Ramos (cell line): ENCODE measurements at regions not wholly inside any gene's neighbourhood (a gene's known extent, or its start where the extent isn't known, plus 50 kb on each side); places are given as distances from the start of the nearest gene placed in this dataset.

Experiments
- in situ Hi-C: fragments of 300-500 bp; cut with MboI; formaldehyde crosslinking; loops from one replicate; pipeline ENCODE4 v1.14.3; 2022; ENCODE audit warnings: low sequenced_read_pairs; ENCODE audit not compliant: unreplicated experiment

- in situ Hi-C loops, result loop anchor here (25.0 kb wide), 1 partner anchor 977 kb away; the partner anchor contains the start of gene OPN5
Observed at GRCh38 chr6:48764286-48765044, 653.5 kb upstream of the PTCHD4 start.

DNA sequence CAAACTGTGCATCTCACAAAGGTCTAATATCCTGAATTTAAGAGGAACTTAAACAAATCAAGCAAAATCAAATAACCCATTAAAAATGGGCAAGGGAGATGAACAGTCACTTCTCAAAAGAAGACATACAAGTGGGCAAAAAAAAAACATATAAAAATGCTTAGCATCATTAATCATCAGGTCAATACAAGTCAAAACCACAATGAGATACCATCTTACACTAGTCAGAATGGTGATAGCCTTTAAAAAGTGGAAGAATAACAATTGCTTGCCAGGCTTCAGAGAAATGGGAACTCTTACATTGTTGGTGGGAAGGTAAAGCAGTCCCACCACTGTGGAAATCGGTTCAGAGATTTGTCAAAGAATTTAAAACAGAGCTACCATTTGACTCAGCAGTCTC, 646.7 kb upstream of the PTCHD4 start:
- in situ Hi-C loops, result loop anchor here (25.0 kb wide), 1 partner anchor 970 kb away; the partner anchor contains the start of gene OPN5

DNA sequence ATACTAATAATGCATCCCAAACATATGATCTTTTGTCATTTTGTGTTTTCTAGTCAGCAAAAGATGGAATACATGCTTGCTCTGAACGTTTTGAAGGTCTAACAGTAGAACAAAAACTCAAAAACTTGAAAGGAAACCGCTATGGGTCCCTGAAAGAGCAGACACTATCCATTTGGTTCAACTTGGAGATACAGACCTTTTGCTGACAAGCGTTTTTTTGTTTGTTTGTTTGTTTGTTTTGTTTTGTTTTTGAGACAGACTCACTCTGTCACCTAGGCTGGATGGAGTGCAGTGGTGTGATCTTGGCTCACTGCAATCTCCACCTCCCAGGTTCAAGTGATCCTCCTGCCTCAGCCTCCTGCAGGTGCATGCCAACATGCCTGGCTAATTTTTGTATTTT, 644.3 kb upstream of the PTCHD4 start:
- in situ Hi-C loops, result loop anchor here (25.0 kb wide), 1 partner anchor 968 kb away; the partner anchor contains the start of gene OPN5

DNA sequence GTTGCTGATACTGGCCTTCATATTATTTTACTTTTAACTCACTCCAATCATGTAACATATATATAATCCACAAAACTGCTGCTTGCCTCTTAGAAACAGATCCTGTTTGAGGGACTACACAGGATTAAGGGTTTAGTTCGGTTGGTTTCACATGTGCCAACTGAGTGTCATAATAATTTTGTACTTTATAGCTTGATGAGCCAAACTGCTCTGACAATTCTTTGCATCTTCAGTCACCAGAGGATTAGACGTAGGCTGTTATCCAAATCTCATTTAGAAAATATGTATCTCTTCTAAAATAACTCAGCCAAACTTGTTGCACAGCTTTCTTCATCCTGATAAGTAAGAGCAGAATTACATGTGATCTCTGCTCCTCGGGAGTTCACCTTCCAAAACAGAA, 643.6 kb upstream of the PTCHD4 start:
- in situ Hi-C loops, result loop anchor here (25.0 kb wide), 1 partner anchor 967 kb away; the partner anchor contains the start of gene OPN5

GRCh38 chr6:48750861-48751260, 639.9 kb upstream of the PTCHD4 start:
- in situ Hi-C loops, result loop anchor here (25.0 kb wide), 1 partner anchor 964 kb away; the partner anchor contains the start of gene OPN5

- in situ Hi-C loops, result no loop called here
Observed at GRCh38 chr6:48747471-48747870, 636.5 kb upstream of the PTCHD4 start.

DNA sequence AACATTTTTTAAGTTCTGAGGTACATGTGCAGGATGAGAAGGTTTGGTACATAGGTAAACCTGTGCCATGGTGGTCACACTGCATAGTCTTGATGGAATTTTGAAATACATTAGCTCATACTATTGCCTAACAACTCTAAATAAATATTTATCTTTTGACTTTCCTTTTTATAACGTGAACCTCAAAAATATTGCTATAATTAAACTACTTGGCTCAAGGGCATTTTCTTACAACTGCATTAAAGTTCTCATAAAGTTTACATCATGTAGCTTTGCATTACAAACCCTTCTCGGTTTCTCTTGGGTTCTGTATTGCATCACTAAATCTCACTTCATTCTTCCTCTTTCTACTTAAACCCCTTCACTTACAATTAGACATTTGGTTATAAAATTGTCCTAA, 636.0 kb upstream of the PTCHD4 start:
- in situ Hi-C loops, result no loop called here

DNA sequence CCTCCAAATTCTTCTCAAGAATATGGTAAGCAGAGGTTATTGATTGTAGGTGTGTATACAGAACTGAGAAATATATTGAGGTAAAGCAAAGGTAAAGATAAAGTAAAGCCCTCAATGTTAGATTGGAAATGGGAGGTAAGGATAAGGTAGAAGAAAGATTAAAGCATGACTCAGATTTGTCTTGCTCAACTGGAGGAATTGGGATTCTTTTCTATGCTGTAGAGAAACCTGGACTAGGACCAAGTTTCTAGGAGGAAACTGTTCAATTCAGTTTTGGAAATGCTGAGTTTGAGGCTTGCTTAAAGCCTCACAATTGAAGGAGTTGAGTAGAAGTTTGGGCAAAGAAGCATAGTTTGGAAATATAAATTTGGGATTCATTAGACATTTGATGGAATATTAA, 634.0 kb upstream of the PTCHD4 start:
- in situ Hi-C loops, result no loop called here

- in situ Hi-C loops, result no loop called here
Observed at GRCh38 chr6:48743738-48744137, 632.7 kb upstream of the PTCHD4 start.

- in situ Hi-C loops, result no loop called here
Observed at GRCh38 chr6:48736501-48737206, 625.7 kb upstream of the PTCHD4 start.

- in situ Hi-C loops, result no loop called here
Observed at GRCh38 chr6:48735846-48736245, 624.8 kb upstream of the PTCHD4 start.

- in situ Hi-C loops, result no loop called here
Observed at GRCh38 chr6:48733581-48733980, 622.6 kb upstream of the PTCHD4 start.

DNA sequence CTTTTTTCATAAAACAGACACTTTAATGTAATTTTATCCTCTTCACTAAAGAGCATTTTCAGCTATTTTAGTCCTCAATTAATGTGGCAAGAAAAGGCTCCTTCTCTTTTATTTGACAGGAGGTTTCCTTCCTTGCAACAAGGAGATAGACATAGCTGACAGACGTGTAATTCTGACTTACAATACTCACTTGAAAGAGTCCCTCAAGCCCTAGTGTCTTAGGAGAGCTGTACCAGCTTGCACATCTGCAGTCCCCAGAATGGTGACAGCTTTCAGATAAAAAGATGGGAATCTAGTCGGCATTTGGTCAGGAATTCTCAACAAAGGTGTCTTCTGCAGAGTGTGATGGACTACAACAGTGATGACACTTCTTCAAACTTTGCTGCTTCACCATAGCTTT, 603.7 kb upstream of the PTCHD4 start:
- in situ Hi-C loops, result no loop called here

- in situ Hi-C loops, result no loop called here
Observed at GRCh38 chr6:48714250-48714649, 603.3 kb upstream of the PTCHD4 start.

- in situ Hi-C loops, result no loop called here
Observed at GRCh38 chr6:48713612-48714011, 602.6 kb upstream of the PTCHD4 start.

DNA sequence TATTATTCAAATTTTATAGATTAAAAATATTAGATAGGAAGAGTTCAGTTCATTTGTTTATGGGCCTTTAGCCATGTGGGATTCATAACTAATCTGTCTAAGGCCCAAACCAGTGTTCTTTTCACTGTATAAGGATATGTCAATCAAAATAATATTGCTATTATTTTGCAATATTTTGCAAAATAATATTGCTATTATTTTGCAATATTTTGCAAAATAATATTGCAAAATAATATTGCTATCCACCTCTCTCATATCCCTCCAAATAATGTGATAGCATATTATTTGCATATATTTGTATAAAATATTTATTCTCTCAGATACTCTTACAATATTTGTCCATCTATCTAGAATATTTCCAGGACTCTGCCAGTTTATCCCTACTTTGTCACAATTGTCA, 595.3 kb upstream of the PTCHD4 start:
- in situ Hi-C loops, result no loop called here

DNA sequence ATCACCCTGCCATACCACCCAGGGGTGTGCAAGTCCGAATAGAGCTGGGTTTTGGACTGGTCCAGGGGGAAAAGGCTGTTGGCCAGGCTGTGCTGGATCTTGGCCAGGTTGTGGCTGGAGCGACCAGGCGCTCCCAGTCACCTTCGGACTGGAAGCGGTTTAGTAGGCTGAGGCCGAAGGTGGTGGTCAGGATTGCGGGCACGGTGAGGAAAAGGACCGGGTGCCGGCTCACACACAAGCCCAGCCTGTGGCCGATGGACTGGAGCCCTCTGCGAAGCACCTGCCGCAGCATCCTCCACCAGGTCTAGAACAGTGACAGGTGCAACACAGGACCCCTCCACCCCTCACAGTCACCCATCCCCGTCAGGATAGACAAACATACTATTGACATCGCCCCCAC, 590.6 kb upstream of the PTCHD4 start:
- in situ Hi-C loops, result no loop called here

- in situ Hi-C loops, result no loop called here
Observed at GRCh38 chr6:48695872-48696271, 584.9 kb upstream of the PTCHD4 start.

DNA sequence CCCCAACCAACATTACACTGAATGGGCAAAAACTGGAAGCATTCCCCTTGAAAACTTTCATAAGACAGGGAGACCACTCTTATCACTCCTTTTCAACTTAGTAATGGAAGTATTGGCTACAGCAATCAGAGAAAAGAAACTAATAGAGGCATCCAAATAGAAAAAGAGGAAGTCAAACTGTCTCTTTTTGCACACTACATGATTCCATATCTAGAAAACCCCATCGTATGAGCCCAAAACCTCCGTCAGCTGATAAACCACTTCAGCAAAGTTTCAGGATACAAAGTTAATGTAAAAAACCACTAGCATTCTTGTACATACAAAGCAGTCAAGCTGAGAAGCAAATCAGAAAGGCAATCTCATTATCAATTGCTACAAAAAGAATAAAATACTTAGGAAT, 580.4 kb upstream of the PTCHD4 start:
- in situ Hi-C loops, result no loop called here

GRCh38 chr6:48689498-48689897, 578.5 kb upstream of the PTCHD4 start:
- in situ Hi-C loops, result no loop called here

GRCh38 chr6:48678390-48678789, 567.4 kb upstream of the PTCHD4 start:
- in situ Hi-C loops, result no loop called here
